Lung (tissue), 11 donors: ENCODE measurements at regions not wholly inside any gene's neighbourhood (a gene's known extent, or its start where the extent isn't known, plus 50 kb on each side); places are given as distances from the start of the nearest gene placed in this dataset.

Source experiments
- ATAC-seq: fragments of 200-7000 bp; cut with Tn5 transposase; one replicate; pipeline ENCODE4 v1.9.1; 2020; ENCODE audit warnings: moderate number of reproducible peaks; ENCODE audit not compliant: insufficient read depth, low FRiP score
- DNase-seq, 3 donors: peaks; one replicate each; pipeline ENCODE4 v3.0.0-alpha.2; 2013 to 2017
- H3K27ac ChIP-seq, 2 donors: one replicate each; pipeline ENCODE4 v1.5.1; 2013; ENCODE audit warnings: mild to moderate bottlenecking in 2 of 2, moderate library complexity in 2 of 2, control low read depth in 1 of 2, inconsistent platforms in 1 of 2, low read depth in 1 of 2, low read length in 1 of 2
- H3K27me3 ChIP-seq, 3 donors: one replicate each; pipeline ENCODE4 v1.5.1; 2013; ENCODE audit warnings: low read length in 2 of 3; ENCODE audit not compliant: control insufficient read depth in 3 of 3, insufficient read depth in 3 of 3
- H3K36me3 ChIP-seq, 4 donors: one replicate each; pipeline ENCODE4 v1.5.1; 2013; ENCODE audit warnings: low read length in 4 of 4, mild to moderate bottlenecking in 1 of 4, moderate library complexity in 1 of 4; ENCODE audit not compliant: control insufficient read depth in 4 of 4, insufficient read depth in 4 of 4
- H3K4me1 ChIP-seq, 5 donors: one replicate each; pipeline ENCODE4 v1.5.1; 2013; ENCODE audit warnings: low read length in 5 of 5, mild to moderate bottlenecking in 2 of 5, moderate library complexity in 1 of 5; ENCODE audit not compliant: control insufficient read depth in 5 of 5, insufficient read depth in 5 of 5
- H3K4me3 ChIP-seq: one replicate; pipeline ENCODE4 v1.5.1; 2013; ENCODE audit warnings: mild to moderate bottlenecking, control low read depth, moderate library complexity
- H3K9ac ChIP-seq, 2 donors: one replicate each; pipeline ENCODE4 v1.5.1; 2013; ENCODE audit warnings: low read length in 2 of 2, control low read depth in 1 of 2; ENCODE audit not compliant: insufficient read depth in 1 of 2
- H3K9me3 ChIP-seq, 4 donors: one replicate each; pipeline ENCODE4 v1.5.1; 2013; ENCODE audit warnings: low read length in 3 of 4, mild to moderate bottlenecking in 1 of 4, moderate library complexity in 1 of 4; ENCODE audit not compliant: control insufficient read depth in 4 of 4, insufficient read depth in 3 of 4
- CTCF ChIP-seq: IDR thresholded peaks from 2 replicates; pipeline ENCODE4 v1.5.1; 2012; ENCODE audit warnings: mild to moderate bottlenecking; ENCODE audit errors: control extremely low read depth, extremely low read depth
- WGBS, 2 donors: extraction: QIAGEN DNeasy Blood & Tissue Kit; methylation state at CpG; one replicate each; pipeline ENCODE4 v1.1.7; 2013; 5-methylcytosine and 5-hydroxymethylcytosine counted together
- donor health status: control.
- donor health status: control.
- donor health status: Bipolar disorder and iron deficiency.
- donor health status: healthy.
- donor health status: DM: yes; HTN: yes; CAD: no.

GRCh38 chr1:57798543-57798942, 374.7 kb upstream of the DAB1 start:
- Histone ChIP-seq H3K36me3 (no peaks in the 10 kb centered on the region), H3K4me3 (no peak overlapping the region), H3K9ac (no peak overlapping the region), H3K4me1 (peaks cover 0 to 23% (median 0%) of the 10 kb centered on the region in 5 donors), H3K27ac (no peak overlapping the region), H3K27me3 (no peaks in the 10 kb centered on the region), H3K9me3 (peaks cover 0 to 5% (median 0%) of the 10 kb centered on the region in 4 donors)
- DNase-seq (peak in 1 of 3 donors; percentile 40), ATAC-seq (no peak)
- TF ChIP-seq CTCF = no peak
- WGBS, 2 donors = 54 to 59% methylated on average over 1 of the region's 1 CpG

- no peak for DNase-seq
- Histone ChIP-seq H3K4me3 (no peak overlapping the region), H3K9ac (no peak overlapping the region), H3K36me3 (no peaks in the 10 kb centered on the region), H3K9me3 (peaks cover 0 to 4% (median 0%) of the 10 kb centered on the region in 4 donors), H3K4me1 (peaks cover 0 to 23% (median 0%) of the 10 kb centered on the region in 5 donors), H3K27me3 (no peaks in the 10 kb centered on the region), H3K27ac (no peak overlapping the region)
- TF ChIP-seq CTCF = no peak
- ATAC-seq = no peak
- 57 to 62% methylated on average over 3 of the region's 3 CpGs for WGBS, 2 donors
Observed at GRCh38 chr1:57797084-57797483, 373.2 kb upstream of the DAB1 start.

DNA sequence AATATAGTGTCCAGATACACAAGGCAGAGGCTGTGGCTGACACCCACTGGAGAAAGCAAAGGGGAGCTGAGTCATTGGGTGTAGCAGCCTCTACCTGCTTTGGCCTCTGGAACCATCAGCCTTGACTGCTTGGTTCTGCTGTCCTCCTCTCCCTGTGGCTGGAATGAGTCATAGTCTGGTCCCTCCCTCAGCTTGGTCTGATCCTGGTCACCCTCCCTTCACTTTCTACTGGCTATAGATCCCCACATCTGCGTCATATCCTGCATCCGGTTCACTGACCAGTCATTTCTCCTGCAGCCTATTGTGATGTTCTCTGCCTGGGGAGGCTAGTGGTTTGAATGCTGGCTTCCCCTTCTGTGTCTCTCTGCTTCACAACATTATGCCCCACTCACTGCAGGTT, 372.8 kb upstream of the DAB1 start:
- no peak overlapping the region for H3K4me3 ChIP-seq
- no peak for ATAC-seq
- DNase-seq = no peak
- no peaks in the 10 kb centered on the region for H3K36me3 ChIP-seq
- peaks cover 0 to 4% (median 0%) of the 10 kb centered on the region in 4 donors for H3K9me3 ChIP-seq
- no peak overlapping the region for H3K27ac ChIP-seq
- TF ChIP-seq CTCF = no peak
- no peaks in the 10 kb centered on the region for H3K27me3 ChIP-seq
- H3K9ac ChIP-seq = no peak overlapping the region
- WGBS, 2 donors = 69 to 80% methylated on average over 2 of the region's 2 CpGs
- H3K4me1 ChIP-seq = peaks cover 0 to 23% (median 0%) of the 10 kb centered on the region in 5 donors

- ATAC-seq (no peak), DNase-seq (no peak)
Observed at GRCh38 chr1:57795886-57796285, 372.0 kb upstream of the DAB1 start.

More at GRCh38 chr1:57795886-57796285, 372.0 kb upstream of the DAB1 start:
- Histone ChIP-seq H3K4me1 (peaks cover 0 to 23% (median 0%) of the 10 kb centered on the region in 5 donors), H3K27ac (no peak overlapping the region), H3K9me3 (peaks cover 0 to 6% (median 0%) of the 10 kb centered on the region in 4 donors), H3K36me3 (no peaks in the 10 kb centered on the region), H3K4me3 (no peak overlapping the region), H3K9ac (no peak overlapping the region), H3K27me3 (no peaks in the 10 kb centered on the region)
- TF ChIP-seq CTCF = no peak
- WGBS, 2 donors = 82 to 92% methylated on average over 5 of the region's 5 CpGs
